Middle frontal gyrus (tissue), 1 donor: ENCODE measurements at regions not wholly inside any gene's neighbourhood (a gene's known extent, or its start where the extent isn't known, plus 50 kb on each side); places are given as distances from the start of the nearest gene placed in this dataset.

Experiments
- DNase-seq: peaks from one replicate; pipeline ENCODE4 v3.0.0-alpha.2; 2015; ENCODE audit warnings: low spot score; ENCODE audit errors: extremely low spot score

DNA sequence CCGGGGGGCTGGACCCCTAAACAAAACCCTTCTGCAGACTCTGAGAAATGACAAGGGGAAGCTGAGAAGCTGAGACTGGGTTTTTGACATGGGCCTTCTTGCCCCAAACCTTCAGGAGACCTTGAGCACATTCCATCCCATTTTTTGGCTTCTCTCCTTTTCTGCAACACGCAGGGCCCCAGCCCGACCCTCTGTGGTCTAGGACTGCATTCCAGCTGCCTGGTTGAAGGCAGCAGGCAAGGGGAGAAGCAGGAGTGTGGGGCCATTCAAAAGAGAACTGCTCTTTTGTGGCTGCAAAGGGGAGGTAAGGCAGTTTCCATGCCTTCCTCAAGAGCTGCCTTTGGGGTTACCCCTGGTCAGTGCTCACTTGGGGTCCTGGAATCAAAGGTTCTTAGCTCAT lies 263.0 kb downstream of the TLE3 start:
- no peak for DNase-seq

DNA sequence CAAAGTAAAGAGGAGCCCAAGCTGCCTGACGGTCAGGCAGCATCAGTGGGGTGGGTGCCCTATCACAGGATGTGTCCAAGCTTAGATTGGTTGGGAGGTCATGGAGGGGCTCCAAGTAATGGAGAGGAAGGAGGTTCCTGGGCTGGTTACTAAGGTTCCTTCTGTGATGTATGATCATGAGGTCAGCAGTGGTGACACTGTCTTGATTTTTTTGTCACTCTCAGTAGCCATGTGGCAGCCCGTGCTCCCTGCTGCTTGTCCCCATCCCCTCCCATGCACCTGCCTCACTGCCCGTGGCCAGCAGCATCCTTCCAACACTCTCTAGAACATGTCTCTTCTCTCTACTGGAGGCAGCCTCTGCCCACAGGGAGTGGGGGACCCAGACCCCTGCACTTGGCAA lies 261.7 kb downstream of the TLE3 start:
- DNase-seq: no peak

DNA sequence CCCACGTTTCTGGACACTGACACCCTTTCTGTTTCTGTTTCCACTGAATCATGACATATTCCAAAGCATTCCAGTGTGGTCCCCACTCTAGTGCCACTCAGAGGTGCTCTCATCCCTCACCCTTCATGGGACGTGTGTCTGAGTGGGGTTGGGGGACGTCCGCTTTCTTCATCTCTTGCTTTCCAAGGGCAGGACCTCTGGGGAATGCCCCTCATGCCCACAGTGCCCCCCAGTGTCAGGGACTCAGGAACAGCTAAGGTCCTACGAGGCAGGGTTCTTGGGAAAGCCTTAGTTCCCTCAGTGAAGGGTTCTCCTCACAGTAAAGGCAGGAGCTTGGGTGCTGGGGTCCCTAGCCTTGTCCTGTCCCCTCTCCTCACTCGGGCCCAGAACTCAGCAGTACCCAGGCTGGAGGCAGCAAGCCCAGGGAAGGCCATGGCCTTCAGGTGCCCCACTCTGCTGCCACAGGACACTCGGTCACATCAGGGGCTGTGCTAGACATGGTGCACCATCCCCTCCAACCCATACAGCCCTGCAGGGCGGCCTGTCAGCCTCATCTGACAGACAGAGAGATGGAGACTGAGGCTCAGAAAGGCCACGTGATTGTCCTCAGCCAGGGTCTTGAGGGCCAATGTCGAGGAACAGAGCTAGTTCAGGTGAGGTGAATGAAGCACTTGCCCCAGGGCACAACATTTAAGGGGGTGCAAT lies 261.0 kb downstream of the TLE3 start:
- no peak for DNase-seq

DNA sequence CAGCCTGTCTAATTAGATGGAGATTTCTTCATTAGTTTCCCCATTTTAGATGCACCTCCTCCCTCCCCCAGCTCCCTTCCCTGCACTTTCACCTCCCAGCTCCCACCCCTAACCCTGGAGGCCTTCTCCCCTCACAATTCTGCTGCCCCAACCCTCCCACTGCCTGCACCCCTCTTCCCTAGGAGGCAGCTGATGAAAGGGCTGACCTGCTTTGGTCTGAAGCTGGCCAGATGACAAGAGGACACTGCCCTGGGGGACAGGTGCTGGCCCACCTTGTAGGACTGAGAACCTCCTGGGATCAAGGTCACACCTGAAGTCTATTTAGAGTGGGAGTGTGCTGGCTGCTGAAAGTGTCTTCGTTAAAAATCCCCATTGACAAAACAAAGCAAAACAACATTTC lies 259.4 kb downstream of the TLE3 start:
- no peak for DNase-seq

DNA sequence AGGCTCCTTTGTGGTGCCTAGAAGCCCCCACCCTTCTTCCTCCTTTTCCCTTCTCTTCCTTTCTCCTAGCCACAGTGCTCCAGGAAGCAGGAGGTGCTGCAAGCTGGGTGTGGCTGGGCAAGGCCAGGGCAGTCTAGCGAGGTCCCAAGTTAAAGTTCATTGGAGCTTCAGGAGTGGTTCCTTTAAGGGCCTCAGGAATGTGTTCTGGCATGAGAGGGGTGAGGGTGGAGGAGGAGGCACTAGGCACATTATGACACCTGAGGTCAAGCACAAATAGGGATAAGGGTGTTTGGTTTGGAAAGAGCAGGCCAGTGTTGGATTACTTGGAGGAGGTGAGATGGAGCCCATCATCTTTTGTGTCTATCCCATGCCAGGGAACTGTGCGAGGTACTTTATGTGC lies 258.7 kb downstream of the TLE3 start:
- no peak for DNase-seq

DNA sequence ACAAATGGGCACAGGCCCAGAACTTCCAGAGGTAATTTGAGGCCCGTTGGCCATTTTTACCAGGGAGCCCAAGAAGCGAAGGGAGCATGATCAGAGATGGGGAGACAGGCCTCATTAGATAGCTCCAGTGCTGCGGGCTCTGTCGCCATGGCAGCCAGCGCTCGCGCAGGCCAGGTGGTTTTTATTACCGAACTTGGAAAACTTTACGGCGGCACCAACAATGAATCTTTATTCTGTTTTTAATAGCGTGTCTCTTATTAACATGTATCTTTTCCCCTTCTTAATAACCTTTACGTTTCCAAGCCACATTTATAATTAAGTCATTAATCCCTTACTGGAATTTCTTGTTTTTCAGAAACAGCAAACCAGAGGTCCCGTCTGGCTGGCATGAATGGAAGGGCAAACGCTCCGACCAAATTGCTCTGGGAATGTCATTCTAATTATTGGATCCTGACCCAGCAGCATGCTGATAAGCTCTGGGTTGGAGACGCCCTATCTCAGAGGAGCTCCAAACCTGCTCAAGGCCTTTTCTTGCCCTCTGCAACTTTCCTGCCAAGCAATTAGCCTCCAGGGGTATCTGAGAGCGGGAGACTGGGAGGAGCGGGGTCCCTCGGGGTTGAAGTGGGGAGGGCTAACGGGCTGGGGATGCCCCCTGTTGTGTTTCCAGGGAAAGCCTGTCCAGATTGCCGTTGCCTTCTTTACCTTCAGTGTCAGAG lies 256.4 kb downstream of the TLE3 start:
- no peak for DNase-seq

DNA sequence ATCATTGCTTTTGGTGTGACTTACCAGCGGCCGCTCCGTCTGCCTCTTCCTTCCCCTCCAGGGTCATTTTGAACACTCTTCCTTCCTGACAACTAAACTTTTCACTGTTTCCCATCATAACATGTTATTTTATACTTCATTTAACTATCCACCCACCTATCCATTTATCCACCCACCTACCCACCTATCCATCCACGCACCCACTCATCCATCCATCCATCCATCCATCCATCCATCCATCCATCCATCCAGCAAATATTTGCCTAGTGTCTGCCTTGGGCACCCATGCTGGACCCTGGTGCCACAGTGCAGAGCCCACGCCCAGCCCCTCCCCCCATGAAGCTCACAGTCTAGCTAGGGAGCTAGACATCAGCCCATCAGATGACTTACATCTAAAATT lies 254.9 kb downstream of the TLE3 start:
- no peak for DNase-seq

DNA sequence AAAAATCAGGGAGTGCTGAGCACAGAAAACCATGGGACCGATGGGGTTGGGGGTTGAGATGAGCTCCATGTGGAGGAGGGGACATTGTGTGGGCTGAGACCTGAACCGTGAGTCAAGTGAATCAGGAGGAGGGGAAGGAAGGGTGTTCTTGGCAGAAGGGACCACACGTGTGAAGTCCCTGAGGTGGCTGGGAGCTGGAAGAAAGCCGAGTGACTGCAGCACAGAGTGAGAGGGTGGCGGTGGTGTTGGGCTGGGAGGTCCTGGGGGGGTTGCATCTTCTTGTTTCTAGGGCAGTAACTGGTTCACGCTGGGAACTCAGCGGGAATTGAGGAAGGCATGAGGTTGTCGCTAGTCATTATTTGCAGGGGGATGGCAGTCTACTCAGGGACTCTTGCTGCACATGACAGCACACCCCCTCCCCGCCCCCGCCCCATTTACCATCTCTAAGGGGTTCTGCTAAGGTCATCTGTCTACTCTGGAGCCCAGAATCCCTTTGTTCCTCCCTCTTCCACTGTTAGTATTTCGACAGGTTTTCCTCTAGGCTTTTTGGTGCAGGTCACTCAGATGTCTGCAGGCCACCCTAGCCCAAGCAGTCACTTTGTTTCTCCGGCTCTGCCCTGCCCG lies 254.3 kb downstream of the TLE3 start:
- no peak for DNase-seq

DNA sequence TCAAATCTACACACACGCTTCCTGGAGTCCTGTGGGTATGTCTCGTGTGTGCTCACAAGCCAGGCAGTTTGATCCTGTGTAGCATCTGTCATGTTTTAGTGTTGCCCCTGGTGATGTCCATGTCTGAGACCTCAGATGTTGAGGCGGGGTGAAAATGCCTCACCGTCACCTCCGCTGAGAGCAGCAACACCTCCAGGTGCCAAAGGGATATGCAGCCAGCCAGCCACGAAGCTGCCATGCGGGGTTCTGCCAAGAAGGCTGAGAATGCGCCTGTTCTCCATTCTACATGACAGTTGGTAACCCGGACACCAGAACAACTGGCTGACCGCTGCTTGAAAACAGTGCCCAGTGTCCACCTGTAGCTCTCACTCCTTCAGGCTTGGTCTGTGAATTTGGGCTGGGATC lies 253.8 kb downstream of the TLE3 start:
- no peak for DNase-seq

DNA sequence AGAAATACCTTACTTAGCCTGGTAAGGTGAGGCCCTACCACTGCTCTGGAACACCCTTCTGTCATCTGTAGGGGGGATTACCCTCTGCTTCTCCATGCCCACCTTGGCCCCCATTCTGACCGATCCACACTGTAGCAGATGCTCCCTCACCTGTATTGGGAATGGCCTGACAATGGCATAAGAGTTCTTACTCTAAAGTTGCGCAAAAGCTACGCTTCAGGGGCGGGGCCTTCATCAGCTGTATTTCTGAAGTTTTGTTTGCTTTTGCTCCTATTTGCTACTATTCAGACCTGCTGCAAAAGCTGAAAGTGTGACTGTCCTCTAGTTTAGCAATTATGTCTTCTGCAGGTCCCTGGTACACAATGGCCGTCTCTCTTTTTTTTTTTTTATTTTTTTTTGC lies 252.6 kb downstream of the TLE3 start:
- no peak for DNase-seq

DNA sequence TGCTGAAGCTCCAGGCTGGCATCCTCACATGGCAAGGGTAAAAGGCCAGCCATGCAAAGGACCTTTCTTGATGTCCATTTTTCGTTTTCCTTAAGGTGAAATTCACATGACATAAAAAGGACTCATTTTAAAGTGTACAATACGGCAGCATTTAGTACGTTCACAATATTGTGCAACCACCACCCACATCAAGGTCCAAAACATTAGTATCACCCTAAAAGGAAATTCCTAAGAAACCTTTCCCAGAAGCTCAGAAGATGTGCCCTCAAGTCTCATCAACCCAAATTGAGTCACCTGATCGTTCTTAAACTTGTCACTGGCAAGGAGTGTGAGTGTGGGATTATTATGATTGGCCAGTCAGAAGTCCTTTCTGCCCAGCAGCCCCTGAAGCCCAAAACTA lies 250.1 kb downstream of the TLE3 start:
- DNase-seq: no peak

DNA sequence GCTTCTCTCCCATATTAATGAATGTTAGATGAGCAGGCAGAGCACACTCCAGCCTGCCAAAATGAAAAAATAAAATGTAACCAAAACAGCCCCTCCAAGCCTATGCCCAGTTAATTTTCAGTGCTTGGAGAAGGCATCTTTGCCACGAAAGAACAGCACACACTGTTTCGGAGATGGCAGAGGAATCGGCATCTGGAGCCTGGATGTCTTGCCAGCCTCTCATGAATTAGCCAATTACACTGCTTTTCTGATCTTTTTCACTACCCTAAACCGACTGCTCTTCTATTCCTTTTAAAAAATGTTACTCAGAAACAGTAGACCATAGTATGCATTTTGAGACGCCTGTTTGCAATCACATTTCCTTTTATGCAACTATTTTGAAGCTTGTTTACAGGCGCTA lies 249.6 kb downstream of the TLE3 start:
- DNase-seq: no peak

DNA sequence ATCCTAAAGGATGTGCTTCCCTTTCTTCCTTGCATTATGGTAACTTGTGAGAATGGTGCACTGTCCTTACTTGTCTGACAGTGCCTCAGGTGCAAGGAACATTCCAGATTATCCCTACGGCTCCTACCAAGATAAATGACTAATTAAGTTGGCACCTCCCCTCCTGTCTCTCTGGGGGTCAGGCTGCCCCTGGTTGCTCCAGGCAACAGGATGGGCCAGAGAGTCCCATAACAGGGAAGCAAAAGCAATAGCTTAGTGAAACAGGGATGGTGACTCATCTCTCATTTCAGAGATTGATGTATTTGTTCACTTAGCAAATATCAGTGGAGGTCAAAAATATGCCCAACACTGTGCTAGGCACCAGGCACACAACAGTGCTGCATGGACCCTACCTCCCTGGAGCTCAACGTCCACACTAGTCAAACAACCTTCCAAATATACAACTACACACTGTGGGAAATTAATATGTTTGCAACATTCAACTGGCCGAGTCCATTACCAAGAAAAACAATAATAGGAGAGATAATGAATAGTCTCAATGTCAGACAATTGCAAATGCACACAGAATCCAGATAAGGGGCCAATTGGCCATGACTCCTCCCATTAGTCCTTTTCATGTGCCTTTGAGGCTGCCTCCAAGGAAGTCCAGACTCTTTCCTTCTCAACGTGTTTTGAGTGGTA lies 249.0 kb downstream of the TLE3 start:
- no peak for DNase-seq

DNA sequence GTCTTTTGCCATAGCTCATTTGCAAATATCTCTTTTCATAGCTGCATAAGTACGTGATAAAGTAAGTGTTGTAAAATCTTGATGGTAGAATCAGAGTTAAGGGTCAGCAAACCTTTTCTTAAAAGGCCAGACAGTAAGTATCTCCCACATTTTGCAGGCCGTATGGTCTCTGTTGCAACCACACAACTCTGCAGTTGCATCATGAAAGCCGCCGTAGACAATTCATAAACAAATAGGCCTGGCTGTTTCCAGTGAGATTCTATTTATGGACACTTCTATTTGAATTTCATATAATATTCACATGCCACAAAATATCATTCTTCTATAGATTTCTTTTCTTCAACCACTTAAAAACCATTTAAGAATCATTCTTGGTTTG lies 248.5 kb downstream of the TLE3 start:
- no peak for DNase-seq

DNA sequence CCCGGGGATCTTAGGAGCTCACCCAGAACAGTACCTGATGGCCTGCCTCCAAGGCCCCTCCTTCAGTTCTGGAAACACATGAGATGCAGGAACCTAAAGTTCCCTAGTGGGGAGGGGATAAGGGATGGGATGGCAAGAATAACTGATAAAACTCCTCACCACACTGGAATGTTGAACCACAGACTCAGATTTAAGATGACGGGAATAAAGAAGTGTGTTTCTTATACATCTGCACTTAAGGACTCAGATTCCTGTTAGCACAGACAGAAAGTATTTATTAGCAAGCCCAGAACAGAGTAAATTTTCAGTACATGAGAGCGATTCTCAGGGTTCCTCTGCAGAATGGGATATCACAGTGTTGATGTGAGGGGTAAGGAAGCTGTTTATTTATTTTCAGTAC lies 245.2 kb downstream of the TLE3 start:
- DNase-seq: no peak

DNA sequence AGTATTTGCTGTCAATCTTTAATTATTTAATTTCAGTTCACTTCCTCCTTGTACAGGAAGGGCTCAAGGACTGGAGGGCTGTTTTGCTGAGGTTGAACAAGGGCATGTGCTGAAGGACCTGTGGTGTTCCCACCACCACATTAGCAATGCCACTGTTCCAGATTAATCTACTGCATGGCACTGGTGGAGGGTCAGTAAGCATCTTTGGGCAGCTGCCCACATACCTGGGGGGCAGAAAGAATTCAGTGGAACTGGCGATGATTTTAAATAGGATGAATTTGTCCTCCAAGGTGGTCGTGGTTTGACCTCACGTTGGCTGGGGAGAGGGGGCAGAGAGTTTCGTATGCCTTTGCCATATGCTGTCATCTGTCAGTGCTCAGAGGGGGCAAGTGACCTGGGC lies 244.8 kb downstream of the TLE3 start:
- no peak for DNase-seq

DNA sequence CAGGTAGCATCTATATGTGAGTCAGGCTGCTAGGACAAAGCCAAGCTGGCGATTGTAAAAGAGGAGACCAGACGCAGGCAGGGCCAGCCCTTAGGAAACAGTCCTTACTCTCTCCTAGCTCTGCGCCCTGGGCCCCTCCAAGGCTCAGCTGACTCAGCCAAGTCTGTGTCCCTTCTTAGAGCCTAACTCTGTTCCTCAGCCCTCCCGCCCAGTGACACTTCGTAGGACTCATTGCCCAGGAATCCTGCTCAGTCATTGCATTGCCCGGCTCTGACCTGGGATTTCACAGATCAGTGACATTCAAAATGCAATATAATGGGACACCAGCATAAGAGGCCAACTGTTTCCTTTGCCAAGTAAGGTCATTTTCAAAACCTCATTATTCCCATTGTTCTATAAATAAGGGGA lies 244.2 kb downstream of the TLE3 start:
- DNase-seq: no peak

DNA sequence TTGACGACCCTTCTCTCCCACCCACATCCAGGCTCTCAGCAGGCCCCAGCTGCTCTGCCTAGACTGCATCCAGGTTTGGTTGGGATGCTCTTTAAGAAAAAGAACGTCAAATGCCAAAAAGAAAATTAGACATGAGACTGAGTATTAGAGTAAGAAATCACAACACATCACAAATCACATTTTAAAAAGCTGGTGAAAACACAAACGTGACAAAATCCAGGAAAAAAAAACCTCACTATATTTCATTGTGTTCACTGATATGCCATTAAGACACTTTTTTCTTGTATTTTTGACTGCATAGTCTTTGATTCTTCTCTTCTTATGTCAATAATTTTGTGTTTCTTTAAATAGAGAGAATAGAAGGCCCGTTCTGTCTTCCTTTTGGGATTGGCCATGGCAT lies 243.7 kb downstream of the TLE3 start:
- DNase-seq: no peak

DNA sequence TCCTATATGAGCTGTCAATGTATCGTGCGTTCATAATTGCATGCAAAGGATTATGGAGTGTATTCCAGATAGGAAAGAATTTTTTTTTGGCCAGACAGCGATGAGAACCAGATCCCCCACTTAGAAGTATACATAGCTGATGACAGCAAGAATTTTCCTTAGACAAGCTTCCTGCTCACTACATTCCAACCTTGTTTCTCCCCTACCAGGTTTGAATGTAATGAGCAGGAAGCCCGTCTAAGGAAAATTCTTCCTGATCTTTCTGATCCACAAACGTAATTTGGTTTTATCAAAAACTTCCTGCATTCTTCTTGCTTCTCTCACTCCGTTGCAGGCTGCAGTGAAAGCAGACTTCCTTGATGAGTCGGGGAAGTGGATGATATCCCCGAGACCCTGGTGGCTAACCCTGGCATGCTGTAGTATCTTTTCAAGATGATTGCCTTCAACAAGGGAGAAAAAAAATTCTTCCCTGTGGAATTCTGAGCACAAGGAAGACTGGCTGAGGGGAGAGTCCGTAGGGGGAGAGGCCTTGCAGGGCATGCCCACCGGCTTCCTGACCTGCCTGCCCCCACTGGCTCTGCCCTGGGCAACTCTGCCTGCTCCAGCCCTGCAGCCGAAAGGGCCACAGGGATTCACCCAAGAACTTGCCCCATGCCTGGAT lies 243.1 kb downstream of the TLE3 start:
- DNase-seq: no peak

DNA sequence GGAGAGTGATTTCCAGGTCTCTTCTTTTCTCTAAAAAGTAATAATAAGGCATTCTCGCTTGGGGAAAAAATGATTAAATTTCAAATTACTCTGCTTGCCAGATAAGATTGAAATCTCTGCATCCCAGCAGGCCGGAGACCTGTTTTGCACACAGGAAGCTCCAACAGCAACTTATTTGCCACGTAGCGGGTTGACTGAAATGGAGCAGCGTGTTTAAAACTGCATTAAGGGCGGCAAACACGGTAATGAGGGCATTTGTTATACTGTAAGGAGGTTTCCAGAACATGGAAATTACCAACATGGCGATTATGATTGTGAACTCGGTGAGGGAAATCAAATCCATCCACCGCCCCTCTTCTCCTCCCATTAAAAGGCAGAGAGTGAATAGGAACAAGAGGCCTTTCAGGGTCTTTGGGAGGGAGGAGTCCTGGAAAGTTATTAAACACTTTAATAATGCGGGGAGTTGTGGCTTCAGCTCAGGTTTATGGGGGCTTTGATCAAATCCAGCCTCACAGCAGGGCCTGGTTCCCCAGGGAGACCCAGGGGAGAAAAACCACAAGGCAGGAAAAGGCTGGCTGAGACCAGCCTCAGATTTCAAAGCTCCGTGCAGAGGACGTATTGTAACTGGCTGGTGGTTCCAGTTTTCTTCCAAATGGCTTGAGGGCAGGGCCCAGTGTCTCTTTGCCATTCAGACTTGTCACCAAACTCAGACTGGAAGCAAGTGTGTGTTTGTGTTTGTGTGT lies 242.3 kb downstream of the TLE3 start:
- no peak for DNase-seq

DNA sequence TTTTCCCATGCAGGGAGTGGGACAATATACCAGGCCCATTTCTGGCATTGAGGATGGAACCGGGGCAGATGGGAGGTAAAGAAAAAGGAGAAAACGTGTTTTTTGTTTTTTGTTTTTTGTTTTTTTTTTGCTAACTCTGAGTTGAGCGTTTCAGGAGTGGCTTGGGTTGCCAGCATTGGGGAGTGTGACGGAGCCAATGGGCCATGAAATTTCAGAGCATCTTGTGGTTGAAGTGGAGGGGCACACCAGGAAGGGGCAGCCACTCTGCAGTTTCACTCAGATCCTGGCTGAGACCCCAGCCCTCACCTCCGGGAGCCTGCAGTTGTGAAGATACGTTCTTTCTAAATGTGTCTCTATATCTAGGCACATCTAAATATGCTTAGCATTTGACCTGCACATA lies 240.5 kb downstream of the TLE3 start:
- DNase-seq: no peak
